A673 (cell line): ENCODE measurements at regions not wholly inside any gene's neighbourhood (a gene's known extent, or its start where the extent isn't known, plus 50 kb on each side); places are given as distances from the start of the nearest gene placed in this dataset.

ENCODE experiments used
- BruUV-seq: library from RNA; stranded (reverse); fragments of 400-500 nt; replicated peaks from 2 replicates; lab custom pipeline; 2021; lab: Mats Ljungman, UMichigan
- CTCF ChIA-PET: fragments of 300-600 bp; sonication (Branson Sonifier 250); formaldehyde crosslinking; loops from one replicate; lab custom pipeline; 2022; ENCODE audit warnings: antibody characterized with exemption; lab: Charles Lee
- POLR2A ChIA-PET: fragments of 300-600 bp; sonication (Branson Sonifier 250); formaldehyde crosslinking; loops from one replicate; lab custom pipeline; 2022; ENCODE audit warnings: antibody characterized with exemption; ENCODE audit not compliant: low non-redundant PET; lab: Charles Lee
- DNase-seq: peaks from one replicate; pipeline ENCODE4 v3.0.0-alpha.2; 2015; ENCODE audit warnings: low spot score
- H3K27ac ChIP-seq: fragments of 200-600 bp; sonication (generic); 2 replicates; pipeline ENCODE4 v1.5.1; 2016; ENCODE audit warnings: mixed run types, low read depth, mild to moderate bottlenecking, mixed read lengths, antibody characterized with exemption, low read length; ENCODE audit not compliant: poor library complexity, severe bottlenecking
- H3K27me3 ChIP-seq: fragments of 200-600 bp; sonication (generic); replicated peaks from 2 replicates; pipeline ENCODE4 v1.6.1; 2017; ENCODE audit warnings: mixed run types, low read depth, mild to moderate bottlenecking, mixed read lengths, antibody characterized with exemption, low read length; ENCODE audit not compliant: insufficient read depth, poor library complexity
- H3K36me3 ChIP-seq: fragments of 200-600 bp; sonication (generic); 2 replicates; pipeline ENCODE4 v1.6.1; 2016; ENCODE audit warnings: mixed run types, mild to moderate bottlenecking, mixed read lengths, antibody characterized with exemption, low read length; ENCODE audit not compliant: insufficient read depth, poor library complexity, severe bottlenecking
- H3K4me1 ChIP-seq: fragments of 200-600 bp; sonication (generic); 2 replicates; pipeline ENCODE4 v1.6.1; 2017; ENCODE audit warnings: mixed run types, mild to moderate bottlenecking, mixed read lengths, antibody characterized with exemption, low read length; ENCODE audit not compliant: insufficient read depth, poor library complexity, severe bottlenecking
- H3K4me3 ChIP-seq: fragments of 200-600 bp; sonication (generic); 2 replicates; pipeline ENCODE4 v1.5.1; 2016; ENCODE audit warnings: low read depth, mixed run types, mild to moderate bottlenecking, mixed read lengths, low read length; ENCODE audit not compliant: poor library complexity, severe bottlenecking
- H3K9me3 ChIP-seq: fragments of 200-600 bp; sonication (generic); 2 replicates; pipeline ENCODE4 v1.6.1; 2016; ENCODE audit warnings: mixed run types, low read depth, mild to moderate bottlenecking, mixed read lengths, antibody characterized with exemption, low read length; ENCODE audit not compliant: poor library complexity, severe bottlenecking
- CTCF ChIP-seq: fragments of 300-800, 200-600 bp; sonication (generic); conservative IDR thresholded peaks from 2 replicates; pipeline ENCODE4 v1.5.1; 2017; ENCODE audit warnings: low read depth, mild to moderate bottlenecking, antibody characterized with exemption, low read length, moderate library complexity, mixed read lengths
- EZH2 ChIP-seq: fragments of 200-600 bp; sonication (generic); IDR thresholded peaks from 2 replicates; pipeline ENCODE4 v1.6.1; 2017; ENCODE audit warnings: borderline replicate concordance, low read depth, mild to moderate bottlenecking, mixed read lengths, antibody characterized with exemption, low read length; ENCODE audit not compliant: poor library complexity, severe bottlenecking
- intact Hi-C: fragments of 100-400 bp; cut with micrococcal nuclease; formaldehyde crosslinking; loops from one replicate; pipeline ENCODE4 v1.10.0; 2022; ENCODE audit not compliant: unreplicated experiment

GRCh38 chr1:8203056-8203455, 114.9 kb upstream of the SLC45A1 start:
- intact Hi-C loops: no loop called here

GRCh38 chr1:8202182-8202905, 115.6 kb upstream of the SLC45A1 start:
- no peak for TF ChIP-seq CTCF
- TF ChIP-seq EZH2: no peak
- Histone ChIP-seq H3K27ac (no peak overlapping the region), H3K36me3 (no peaks in the 10 kb centered on the region), H3K9me3 (no peaks in the 10 kb centered on the region), H3K4me3 (no peak overlapping the region), H3K4me1 (peaks cover 6% of the 10 kb centered on the region), H3K27me3 (no peaks in the 10 kb centered on the region)
- intact Hi-C loops: no loop called here
- CTCF ChIA-PET: no interaction called here
- POLR2A ChIA-PET: no interaction called here
- no peak for DNase-seq
- no TSS peak for BruUV-seq

More at GRCh38 chr1:8203056-8203455, 114.9 kb upstream of the SLC45A1 start:
- H3K4me3 ChIP-seq: no peak overlapping the region
- ChIA-PET CTCF (no interaction called here), POLR2A (no interaction called here)
- no peak overlapping the region for H3K27ac ChIP-seq
- H3K36me3 ChIP-seq: no peaks in the 10 kb centered on the region
- no peaks in the 10 kb centered on the region for H3K27me3 ChIP-seq
- no TSS peak for BruUV-seq
- no peaks in the 10 kb centered on the region for H3K4me1 ChIP-seq
- TF ChIP-seq CTCF (no peak), EZH2 (no peak)
- no peak for DNase-seq
- no peaks in the 10 kb centered on the region for H3K9me3 ChIP-seq

GRCh38 chr1:8201331-8201861, 116.5 kb upstream of the SLC45A1 start:
- H3K36me3 ChIP-seq: no peaks in the 10 kb centered on the region
- H3K4me3 ChIP-seq: no peak overlapping the region
- intact Hi-C loops: no loop called here
- no peak for TF ChIP-seq EZH2
- no peak for TF ChIP-seq CTCF
- no TSS peak for BruUV-seq
- H3K27ac ChIP-seq: no peak overlapping the region
- peaks cover 6% of the 10 kb centered on the region for H3K4me1 ChIP-seq
- no peak for DNase-seq
- POLR2A ChIA-PET: no interaction called here
- H3K27me3 ChIP-seq: no peaks in the 10 kb centered on the region
- no peaks in the 10 kb centered on the region for H3K9me3 ChIP-seq
- CTCF ChIA-PET: no interaction called here
